ENCODE measurements at regions not wholly inside any gene's neighbourhood (a gene's known extent, or its start where the extent isn't known, plus 50 kb on each side); places are given as distances from the start of the nearest gene placed in this dataset.
"Not testable (repeated sequence)": the region's sequence is repeated elsewhere in the genome, so short reads cannot be mapped to it uniquely, and the experiment has no call there.

DNA sequence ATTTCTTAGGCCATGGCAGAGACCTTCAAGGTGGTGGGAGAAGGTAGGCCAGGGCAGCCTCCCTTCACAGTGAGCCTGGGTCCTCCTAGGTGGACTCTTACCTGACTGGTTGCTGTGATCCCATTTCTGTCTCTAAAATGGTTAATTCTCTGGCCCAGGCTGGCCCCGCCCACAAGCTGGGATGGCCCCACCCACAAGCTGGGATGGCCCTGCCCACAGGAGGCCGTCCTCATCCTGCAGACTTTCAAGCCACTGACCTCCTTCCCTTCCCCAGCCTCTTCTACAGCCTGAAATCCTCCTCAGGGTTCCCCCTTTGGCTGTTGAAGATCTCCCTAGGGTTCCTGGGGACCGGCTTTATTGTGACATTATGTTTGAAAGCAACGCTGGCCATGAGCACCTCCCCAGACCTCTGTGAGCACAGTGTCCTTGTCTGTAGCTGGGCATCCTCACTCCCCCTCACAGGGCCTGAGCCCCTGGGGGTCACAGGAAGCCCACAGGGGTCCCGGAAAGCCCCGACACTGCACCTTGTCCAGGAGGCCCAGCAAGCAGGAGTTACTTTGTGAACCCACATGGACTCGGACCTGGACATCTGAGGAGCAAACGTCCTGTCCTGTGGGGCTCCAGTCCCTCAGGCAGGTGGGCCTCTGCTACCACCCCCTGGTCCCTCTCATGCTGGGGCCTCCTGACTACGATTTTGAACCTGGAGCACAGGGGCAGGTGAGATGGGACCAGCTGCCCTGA, 621.7 kb downstream of the MATN1 start:
- no peak for DNase-seq

DNA sequence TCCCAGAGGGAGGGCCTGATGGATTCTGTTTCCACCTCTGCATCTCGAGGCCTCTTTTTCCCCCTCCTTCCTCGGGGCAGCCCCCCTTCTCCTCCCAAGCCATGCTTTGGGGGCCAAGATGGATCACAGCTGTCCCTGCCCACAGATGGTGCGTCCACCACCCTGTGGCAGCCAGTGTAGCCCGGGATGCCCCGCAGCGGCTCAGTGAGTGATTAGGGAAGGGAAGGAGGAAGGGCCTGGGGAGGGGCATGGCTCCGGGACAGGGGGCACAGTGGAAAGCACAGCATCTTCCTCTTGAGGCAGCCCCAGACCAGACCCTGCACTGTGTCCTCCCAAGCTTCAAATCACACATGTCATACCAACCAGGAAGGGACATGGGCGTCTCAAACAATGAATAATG, 622.4 kb downstream of the MATN1 start:
- no peak for DNase-seq

DNA sequence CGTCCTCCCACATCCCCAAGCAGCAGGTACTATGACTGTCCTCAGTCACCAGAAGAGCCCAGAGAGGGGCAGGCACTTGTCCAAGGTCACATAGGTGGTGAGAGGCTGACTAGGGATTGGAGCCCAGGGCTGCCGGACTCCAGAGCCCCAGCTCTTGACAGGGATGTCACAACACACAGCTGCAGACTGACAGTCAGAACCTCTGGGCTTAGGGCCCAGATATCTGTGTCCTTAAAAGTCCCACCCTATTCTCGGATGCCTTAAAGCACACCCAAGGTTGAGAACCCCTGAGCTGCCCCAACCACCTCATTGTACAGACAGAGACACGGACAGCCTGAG, 622.9 kb downstream of the MATN1 start:
- DNase-seq = no peak

DNA sequence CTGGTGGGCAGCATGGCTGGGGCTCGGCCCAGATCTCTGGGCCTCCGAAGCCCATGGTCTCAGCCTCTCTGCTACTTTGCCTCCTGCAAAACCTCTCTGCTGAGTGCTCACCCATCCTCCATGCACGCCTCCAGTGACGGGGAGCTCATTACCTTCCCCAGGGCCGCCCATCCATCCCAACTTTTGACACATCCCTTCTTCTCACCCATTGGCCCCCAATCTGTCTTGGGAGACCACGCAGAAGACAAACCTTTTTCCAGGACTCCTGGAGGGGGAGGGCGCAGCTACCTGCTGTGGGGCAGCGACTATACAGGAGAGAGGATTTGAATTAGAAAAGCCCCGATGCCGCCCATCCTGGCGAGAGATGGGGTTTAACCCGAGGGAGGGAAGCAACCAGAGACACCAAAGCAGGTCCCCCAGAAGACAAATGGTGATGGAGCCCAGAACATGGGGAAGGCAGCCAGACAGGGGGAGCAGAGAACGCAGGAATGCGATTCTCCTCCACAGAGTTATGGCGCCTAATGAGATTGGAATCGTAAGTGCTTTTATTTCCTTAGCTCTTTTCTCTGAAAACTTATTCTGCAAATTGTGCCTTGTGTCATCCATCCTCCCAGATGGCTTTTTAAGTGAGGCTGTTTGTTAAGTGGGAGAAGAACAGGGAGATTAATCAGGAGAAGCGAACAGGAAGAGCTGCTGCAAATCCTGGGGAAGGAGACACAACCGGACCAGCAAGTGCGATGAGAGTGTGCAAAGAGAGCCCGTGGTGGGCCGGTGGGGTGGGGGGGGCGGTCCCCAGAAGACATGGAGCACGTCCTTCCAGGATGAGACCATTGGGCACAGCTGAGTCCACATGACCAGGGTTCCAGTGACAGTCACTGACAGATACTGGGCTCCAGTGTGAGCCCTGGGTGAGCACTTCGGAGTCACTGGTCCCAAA, 623.5 kb downstream of the MATN1 start:
- no peak for DNase-seq

DNA sequence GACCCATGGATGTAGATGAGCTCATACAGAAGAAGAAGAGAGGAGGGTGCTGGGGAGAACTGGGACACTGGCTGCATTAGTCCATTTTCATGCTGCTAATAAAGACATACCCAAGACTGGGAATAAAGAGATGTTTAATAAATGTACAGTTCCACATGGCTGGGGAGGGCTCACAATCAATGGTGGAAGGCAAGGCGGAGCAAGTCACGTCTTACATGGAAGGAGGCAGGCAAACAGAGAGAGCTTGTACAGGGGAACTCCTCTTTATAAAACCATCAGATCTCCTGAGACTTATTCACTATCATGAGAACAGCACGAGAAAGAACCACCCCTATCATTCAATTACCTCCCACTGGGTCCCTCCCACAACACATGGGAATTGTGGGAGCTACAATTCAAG, 625.5 kb downstream of the MATN1 start:
- not testable (repeated sequence) for DNase-seq

DNA sequence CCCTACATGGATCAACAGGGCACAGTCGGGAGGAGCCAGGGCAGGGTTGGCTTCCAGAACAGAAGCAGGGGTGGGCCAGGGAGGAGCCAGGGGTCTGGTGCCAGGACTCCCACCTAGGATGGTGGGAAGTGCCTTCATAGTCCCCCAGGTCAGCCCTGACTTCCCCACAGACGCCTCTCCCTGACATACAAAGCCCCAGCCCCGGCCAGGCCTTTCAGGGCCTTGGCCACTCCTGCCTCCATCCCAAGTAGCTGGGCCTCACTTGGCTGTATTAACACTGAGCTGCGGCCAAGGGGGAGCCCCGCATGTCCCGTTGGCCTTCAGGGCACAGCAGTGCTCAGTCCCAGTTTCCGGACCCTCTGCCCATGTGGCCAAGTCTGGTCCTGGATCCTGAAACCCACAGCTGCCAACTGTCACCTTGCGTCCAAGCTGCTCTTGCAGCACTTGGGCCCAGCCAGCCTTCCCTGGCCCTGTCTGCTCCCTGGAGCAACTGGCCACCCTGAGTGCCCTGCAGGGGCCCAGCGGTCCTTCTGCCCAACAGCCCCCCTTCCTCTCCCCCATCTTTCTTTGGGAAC, 627.8 kb downstream of the MATN1 start:
- DNase-seq = no peak

DNA sequence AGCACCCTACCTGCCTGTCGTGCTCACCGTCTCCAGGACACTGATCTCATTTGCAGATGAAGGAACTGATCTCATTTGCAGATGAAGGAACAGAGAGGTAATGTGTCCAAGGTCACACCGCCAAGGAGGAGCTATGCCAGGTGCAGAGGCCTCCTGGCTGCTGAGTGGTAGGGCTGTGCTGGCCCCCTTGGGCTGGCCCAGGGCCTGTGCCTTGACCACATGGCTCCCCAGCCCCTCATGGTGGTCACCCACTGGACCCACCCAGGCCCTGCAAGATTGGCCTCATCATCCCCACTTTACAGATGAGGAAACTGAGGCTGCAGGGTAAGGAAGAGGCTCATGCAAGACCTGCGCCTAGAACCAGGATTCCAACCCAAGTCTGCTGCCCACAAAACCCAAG, 628.3 kb downstream of the MATN1 start:
- DNase-seq = no peak

DNA sequence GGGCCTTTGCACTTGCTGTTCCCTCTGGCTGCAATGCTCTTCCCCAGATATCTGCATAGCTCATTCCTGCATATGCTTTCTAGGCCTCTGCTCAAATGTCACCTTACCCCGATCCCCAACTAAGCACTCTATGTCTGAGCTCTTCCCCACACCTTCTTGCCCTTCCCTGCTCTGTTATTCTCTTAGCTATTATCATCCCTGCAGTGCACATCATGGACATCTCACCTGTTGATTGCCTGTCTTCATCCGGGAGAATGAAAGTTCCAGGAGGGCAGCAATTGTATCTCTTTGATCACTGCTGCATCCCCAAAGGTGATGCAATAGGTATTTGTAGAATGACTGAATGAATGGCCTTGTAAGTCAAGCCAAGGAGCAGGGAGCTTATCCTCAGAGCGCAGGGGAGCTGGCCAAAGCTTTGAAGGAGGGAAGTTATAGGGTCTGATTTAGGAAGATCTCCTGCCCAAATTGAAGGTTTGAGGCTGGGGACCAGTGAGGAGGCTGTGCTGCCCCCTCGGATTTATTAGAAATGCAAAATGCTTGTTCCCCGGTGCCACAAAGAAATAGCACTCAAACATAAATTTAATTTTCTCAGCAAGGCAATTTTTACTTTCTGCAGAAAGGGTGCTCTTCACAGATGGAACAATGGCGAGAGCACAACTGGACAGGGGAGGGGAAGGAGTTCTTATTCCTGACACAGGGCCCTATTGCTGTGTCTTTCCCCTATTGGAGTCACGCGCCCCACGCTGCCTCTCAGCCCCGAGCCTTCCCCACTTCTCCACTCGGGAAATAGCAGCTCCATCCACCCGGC, 631.1 kb downstream of the MATN1 start:
- DNase-seq = no peak

DNA sequence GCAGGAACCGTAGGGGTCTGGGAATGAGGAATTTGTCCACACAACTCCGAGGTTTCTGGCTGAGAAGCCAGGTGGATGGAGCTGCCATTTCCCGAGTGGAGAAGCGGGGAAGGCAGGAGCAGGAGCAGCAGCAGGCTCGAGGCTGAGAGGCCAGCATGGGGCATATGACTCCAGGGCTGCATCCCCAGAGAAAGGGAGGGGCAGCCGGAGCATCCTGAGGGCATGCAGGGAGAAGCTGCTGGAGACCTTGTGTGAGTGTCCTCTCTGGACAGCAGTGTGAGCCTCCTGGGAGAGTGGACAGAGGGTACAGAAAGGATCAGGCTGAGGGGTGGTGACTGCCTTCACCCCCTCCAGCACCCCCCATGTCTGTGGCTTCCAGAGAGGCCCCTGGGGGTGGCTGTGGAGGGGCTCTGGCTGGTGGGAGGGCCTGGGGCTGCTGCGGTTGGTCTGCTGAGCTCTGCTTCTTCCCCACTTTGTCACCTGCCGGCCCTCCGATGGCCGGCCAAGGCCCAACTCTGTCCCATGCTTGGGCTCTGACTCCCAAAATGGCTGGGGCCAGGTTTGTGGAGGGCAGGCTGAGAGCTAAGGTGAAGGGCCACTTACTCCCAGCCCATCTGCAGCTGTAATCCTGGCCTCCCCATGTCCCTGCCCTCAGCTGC, 633.1 kb downstream of the MATN1 start:
- no peak for DNase-seq

DNA sequence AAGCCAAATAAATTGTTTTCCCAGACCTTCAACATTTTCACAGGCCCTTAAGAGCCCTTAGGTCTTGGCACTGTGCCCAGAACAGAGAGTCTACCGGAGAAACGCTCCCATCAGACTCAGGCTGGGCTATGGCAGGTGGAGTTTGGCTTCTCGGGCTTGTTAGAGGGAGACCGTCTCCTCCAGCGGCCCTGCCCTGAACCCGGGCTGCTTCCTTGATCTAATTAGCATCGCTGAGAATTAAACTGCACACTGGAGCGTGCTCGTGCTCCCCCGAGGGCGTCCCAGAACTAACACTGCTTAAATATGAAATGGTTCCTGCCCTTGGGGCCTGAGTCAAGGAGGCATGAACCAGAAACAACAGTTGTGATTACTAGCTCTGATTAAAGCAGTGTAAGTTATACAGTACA, 634.4 kb downstream of the MATN1 start:
- DNase-seq = no peak

DNA sequence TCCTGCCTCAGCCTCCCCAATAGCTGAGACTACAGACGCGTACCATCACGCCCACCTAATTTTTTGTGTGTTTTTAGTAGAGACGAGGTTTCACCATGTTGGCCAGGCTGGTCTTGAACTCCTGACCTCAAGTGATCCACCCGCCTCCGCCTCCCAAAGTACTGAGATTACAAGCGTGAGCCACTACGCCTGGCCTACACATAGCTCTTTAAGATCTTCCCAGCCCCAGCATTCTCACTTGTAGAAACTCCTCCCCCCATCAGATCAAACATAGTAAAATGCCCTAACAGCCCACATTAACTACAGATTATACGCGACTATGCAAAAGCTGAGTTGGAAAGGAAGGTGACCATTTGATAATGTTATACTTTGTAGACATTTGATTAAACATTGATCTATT, 634.8 kb downstream of the MATN1 start:
- no peak for DNase-seq

DNA sequence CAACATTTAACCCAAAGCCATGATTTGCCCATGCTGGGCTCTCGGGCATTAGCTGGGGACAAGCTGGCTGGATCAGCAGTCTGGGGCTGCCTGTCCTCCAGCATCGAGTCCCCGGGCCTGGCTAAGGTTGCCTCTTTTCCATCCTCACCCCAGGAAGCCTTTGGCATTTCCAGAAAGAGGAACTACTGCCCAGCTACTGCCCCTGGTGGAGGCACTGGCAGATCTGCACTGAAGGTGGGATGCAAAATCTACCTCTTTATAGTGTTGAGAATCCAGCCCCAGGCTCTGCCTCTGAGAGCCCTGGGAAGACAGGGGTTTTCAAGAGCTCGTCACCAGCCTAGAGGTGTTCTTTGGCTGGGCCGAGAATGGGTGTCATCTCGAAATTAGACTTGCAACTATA, 635.9 kb downstream of the MATN1 start:
- DNase-seq = no peak

DNA sequence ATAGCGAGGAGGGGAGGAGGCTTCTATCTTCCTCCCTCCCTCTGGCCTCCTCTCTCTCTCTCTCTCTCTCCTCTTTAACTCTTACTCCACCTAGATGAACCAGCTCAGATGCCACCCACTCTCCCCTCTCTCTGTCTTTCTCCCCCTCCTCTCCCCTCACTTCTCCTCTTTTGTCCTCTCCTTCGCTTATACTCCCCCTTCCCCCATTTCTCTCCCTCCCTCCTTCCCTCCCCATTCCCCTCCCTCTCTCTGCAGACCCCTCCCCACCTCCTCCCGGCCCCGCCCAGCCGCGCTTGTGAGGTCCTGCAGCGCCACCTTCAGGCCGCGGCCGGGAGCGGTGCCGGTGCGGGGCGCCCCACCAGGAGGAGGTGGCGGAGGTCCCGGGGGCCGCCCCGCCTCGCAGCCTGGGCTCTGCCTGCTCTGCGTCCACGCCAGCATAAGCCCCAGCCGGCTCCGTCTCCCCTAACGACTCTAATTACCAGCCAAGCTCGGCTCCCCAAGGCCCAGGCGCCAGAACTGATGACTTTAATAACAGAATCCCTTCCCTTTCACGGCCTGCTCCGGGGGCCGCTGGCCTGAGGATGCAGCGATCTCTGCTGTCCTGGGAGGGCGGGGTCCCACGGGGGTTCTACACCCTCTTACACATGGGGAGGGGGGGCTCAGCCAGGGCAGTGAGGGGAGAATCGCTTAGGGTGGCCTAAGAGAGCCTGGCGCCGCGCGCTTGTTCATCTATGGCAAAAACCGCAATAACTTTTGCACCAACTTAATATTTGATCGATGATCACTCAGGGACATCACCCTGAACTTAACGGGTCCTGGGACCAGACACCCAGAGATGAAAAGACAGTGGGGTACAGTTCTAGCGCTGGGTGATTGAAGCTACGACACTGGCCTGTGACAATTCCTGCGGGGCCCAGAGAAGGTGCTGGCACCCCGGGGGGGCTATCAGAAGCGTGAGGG, 637.3 kb downstream of the MATN1 start:
- peak; percentile 3 for DNase-seq

DNA sequence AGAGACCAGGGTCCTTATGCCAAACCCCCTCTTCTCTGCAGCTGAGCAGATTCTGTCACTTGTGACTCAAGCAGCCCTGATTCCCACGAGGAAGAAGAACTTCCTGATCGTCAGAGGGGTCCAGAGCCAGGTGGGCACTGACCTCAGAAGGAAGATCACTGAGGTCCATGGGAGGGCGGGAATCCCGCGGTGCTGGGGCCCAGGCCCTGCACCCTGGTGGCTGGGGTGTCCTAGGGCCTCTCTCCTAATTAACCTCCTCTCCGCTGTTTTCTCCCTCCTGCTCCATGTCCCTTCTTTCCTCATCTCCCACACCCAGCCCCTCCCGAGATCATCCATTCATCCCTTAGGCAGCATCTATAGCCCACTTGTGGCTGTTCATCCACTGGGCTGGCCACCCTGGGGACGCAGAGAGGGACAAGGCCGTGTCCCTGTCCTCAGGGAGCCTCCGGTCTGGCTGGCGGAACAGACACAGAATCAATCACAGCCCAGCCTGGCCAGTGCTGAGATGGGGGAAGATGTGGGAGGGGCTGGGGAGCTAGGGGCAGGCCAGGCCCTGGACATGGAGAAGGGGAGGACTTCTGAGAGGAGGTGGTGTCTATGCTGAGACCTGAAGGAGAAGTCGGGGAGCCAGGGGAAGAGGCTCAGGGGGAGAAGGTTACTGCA, 638.3 kb downstream of the MATN1 start:
- no peak for DNase-seq

DNA sequence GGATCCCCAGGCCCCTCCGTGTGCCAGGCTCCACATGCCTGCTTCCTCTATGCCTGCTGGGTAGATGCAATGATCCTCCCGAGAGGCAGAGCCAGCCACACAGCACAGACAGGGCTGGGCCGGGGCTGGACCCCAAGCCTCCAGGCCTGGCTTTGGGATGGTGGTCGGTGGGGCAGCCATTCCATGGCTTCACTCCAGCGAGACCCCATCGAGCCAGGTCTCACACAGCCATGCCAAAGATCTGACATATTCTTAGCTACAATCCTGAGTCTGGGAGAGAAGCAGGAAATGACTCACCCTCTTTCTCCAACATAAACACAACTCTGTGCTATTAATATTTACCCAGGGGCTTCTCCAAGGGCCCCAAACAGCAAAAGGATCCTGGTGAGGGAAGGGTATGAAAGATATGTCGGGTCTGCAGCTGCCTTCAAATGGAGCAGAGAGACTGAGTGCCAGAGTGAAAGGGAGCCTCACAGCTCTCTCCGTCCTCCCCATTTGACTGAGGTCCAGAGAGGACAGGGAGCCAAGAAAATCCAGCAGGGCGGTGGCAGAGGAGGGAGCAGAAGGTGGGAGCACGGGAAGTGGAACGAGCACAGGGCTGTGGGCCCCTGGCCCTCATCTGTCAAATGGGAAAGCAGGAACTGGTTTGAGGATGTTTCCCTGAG, 639.5 kb downstream of the MATN1 start:
- DNase-seq = no peak

DNA sequence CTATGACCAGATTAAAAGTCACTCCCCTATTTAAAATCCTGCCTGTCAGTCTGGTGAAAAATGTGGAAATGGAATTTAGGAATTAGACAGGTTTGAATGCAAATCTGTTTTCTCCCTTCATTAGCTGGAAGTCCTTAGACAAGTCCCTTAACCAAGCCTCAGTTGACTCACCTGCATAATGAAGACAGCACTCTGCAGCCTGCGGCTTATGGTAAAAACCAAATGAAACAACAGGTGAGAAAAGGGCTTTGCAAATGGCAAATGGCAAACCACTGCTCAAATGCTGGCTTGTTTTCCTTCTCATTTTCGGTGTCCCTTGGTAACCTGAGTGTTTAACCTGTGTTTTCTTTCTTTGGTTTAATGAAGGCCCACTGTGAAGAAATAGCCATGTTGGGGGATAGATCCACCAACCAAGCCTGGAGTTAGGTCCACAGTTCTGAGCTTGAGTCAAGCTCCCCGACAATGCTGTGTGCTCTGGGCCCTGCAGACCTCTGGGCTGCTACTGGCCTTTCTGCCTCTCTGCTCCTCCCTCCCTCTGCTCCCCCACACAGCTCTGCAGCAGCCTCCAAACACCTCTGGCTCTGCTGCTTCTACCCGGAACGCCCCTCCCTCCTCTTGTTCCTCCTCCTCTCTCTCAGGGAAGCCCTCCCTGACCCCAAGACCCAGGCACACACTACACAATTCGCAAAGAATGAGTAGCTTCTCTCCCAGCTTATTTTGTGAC, 641.8 kb downstream of the MATN1 start:
- DNase-seq = no peak

DNA sequence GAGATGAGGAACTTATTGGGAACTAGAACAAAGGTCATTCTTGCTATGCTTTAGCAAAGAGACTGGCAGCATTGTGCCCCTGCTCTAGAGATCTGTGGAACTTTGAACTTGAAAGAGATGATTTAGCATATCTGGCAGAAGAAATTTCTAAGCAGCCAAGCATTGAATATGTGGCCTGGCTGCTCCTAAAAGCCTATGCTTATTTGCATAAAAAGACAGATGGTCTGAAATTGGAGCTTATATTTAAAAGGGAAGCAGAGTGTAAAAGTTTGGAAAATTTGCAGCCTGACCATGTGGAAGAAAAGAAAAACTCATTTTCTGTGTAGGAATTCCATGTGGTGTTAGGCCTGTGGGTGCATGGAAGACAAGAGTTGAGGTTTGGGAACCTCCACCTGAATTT, 647.5 kb downstream of the MATN1 start:
- DNase-seq = not testable (repeated sequence)

DNA sequence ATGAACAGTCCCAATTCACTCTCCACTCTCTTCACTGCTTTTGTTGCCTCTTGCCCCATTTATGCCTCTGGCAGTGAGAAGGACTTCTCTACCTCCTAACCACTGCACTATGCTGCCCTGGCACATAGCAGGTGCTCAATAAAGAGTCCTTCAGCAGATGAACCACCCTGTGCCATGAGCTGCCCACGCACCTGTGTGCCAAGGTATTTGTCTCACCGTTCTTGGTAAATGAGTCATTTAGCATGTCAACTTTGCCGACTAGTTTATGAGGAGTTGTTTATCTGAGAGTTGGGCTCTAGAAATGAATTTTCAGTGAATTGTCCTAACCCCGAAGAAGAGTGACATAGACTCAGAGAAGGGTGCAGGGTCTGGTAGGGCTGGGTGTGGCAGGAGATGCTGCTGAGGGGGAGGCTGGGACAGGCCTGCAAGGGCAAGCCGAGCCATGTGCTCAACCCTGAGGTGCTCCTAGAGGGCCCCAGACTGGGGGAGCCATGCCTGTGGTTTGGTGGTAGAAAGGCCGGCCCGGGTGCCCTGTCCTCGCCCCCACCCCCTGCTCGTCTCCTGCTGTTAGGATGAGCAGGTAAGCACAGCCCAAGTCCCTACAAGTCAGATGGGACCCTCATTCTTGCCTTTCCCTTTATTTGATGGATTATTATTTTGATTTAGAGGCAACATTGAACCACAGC, 654.5 kb downstream of the MATN1 start:
- no peak for DNase-seq

DNA sequence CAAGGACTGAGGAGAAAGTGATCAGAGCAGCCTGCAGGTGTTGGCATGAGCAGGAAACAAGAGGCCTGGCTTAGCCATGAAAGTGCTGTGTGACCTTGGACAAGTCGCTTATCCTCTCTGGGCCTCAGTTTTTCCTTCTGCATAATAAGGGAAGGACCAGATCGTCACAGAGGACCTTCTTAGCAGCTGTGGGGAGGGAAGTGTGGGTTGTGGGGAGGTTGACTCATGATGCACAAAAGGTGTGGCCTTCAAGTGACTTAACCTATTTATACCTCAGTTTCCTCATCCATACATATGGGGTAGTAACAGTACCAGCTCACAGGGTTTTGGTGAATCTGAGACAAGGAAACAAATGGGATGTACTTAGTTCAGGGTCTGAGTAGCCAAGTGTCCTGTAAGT, 658.8 kb downstream of the MATN1 start:
- no peak for DNase-seq
